ENCODE measurements at regions not wholly inside any gene's neighbourhood (a gene's known extent, or its start where the extent isn't known, plus 50 kb on each side); places are given as distances from the start of the nearest gene placed in this dataset.

DNA sequence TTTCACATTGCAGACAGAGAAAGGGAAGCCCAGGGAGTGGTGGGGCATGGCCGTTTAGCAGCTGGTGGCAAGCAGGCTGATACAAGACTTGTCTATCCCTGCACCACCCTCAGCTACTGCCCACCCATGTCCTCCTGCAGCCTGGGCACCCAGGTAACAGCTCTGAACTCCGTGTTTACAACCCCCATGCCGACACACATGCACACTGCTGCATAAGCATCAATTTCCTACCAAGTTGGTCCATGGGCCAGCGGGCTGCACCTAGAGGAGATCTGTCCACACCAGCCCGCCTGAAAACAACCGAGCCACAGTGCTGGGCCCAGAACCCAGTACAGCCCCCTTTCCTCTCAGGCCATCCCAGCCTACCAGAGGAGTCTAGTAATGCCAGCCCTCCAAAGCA, 75.9 kb upstream of the C14orf180 start:
- TF ChIP-seq, protein P1, sequence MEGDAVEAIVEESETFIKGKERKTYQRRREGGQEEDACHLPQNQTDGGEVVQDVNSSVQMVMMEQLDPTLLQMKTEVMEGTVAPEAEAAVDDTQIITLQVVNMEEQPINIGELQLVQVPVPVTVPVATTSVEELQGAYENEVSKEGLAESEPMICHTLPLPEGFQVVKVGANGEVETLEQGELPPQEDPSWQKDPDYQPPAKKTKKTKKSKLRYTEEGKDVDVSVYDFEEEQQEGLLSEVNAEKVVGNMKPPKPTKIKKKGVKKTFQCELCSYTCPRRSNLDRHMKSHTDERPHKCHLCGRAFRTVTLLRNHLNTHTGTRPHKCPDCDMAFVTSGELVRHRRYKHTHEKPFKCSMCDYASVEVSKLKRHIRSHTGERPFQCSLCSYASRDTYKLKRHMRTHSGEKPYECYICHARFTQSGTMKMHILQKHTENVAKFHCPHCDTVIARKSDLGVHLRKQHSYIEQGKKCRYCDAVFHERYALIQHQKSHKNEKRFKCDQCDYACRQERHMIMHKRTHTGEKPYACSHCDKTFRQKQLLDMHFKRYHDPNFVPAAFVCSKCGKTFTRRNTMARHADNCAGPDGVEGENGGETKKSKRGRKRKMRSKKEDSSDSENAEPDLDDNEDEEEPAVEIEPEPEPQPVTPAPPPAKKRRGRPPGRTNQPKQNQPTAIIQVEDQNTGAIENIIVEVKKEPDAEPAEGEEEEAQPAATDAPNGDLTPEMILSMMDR (IDR thresholded peaks at IDR 0.05), result no peak
- no peak for TF ChIP-seq ZFX (IDR thresholded peaks at IDR 0.05; ENCODE audit: borderline replicate concordance)
- no peak overlapping the region for H3K27ac ChIP-seq

DNA sequence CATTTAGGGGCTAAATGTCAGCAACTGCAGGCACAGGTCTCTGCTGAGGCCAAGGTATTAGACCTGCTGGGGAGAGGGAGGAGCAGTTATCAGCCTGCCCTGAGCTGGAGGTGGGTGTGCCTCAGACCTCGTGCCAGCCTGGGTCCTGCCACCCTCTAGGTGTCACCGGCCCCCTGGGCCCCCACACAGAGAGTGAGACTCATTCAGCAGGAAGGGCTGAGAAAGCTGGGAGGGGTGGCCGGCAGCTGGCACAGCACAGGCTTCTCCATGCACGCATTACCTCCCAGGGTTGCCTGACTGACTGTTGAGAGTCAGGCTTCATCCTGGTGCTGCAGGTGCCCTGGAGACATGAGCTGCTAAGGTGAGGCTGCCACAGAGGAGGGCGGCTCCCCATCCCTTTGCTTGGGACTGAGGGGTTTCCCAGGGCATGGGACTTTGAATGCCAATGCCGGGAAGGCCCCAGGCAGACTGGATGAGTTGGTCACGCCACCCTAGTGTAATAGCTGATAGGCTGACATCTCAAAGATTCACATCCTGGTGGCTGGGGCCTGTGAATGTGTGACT, 75.3 kb upstream of the C14orf180 start:
- TF ChIP-seq, protein P1 (IDR thresholded peaks at IDR 0.05), result no peak
- TF ChIP-seq ZFX (IDR thresholded peaks at IDR 0.05; ENCODE audit: borderline replicate concordance), result no peak
- no peak overlapping the region for H3K27ac ChIP-seq

DNA sequence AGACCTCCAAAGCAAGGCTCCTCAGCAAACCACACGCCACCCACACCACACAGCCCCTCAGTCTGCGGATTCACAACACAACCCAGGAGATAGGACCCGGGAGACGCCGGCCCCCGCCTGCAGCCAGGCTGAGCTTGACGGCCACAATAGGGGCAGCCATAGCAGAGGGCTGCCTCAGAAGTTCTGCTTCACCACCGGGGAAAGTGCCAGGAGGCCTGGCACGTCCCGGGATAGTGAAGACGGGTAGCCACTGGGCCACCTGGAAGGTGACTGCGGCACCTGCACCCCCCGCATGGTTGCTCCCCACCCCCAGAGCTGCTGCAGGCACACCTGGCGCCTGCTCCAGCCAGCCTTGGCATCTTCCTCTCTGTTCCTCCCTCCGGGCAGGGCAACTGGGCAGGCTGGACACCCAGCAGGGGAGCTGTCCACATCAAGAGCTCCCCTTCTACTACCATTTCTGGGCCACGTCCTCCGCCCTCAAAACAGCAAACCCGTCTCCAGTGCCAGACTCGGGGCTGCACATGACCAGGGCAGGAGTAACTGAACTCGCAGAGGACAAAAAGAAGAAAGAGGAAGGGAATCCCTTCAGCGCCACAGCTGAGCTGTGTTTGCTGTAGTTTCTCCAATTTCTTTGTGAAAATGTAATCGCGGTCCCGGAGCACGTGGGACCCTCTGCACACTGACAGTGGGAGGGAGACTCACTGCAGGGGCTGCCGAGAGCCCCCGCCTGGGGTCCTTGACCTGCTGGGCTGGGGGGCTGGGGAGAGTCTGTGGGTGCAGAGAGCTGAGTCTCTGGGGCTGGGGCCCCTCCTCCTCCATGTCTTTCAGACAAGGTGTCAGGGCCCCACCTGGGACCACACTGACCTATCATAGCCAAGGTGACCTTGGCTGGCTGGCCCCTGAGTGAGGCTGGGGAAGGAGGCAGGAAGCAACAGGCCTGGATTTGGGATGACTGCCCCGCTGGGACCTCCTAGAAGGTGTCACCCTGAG, 74.2 kb upstream of the C14orf180 start:
- no peak for TF ChIP-seq ZFX (IDR thresholded peaks at IDR 0.05; ENCODE audit: borderline replicate concordance)
- TF ChIP-seq, protein P1 (IDR thresholded peaks at IDR 0.05), result no peak
- H3K27ac ChIP-seq, result no peak overlapping the region

DNA sequence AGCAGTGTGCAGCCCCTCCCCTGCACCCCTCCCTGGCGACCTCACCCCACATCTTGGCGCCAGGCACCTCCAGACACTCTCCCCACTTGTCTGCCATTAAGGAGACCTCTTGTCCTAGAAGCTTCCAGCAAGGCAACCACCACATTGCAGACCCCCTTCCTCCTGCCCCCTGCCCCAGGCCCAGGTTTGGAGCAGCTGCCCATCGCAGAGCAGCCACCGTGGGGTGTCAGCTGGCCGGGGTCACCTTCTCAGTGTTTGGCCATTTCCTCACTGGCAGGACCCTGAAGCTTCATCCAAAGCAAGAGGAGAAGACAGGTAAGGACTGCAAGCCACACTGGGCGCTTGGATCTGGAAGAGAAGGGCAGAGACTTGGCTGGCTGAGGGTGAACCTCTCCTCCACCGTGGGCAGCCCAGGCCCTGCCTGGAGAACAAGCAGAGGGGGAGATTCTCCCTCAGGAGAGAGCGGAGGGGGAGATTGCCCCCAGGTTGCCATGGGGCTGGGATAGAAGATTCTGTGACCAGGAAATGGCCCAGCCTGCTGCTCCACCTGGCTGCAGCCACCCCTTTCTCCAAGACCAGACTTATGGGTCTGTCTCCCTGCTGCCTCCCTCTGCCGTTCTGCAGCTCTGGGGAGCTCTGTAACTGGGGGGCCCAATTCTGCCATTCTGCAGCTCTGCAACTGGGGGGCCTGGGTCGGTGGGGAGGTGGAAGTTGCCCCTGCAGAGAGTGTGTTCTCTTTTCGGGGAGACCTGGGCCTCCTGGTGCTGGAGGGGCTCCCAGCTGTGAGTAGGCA, 72.9 kb upstream of the C14orf180 start:
- no peak overlapping the region for H3K27ac ChIP-seq
- TF ChIP-seq, protein P1 (IDR thresholded peaks at IDR 0.05), result no peak
- no peak for TF ChIP-seq ZFX (IDR thresholded peaks at IDR 0.05; ENCODE audit: borderline replicate concordance)

DNA sequence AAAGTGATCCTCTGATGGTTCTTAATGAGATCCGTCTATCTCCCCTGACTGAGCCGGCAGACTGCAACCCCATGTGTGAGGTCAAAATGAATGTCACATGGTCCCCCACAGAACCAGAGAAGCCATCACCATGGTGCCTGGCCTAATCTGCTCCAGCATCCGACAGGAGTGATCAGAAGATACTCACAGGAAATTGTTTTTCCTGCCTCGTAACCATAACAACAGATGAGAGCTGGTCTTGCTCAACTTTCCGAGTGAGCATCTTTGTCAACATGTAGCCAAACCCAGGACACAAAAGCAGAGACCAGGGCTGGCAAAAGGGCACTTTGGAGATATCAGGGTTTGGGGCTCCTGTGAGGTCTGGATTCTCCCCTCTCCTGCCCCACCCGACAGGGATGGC, 72.1 kb upstream of the C14orf180 start:
- no peak overlapping the region for H3K27ac ChIP-seq
- TF ChIP-seq, protein P1 (IDR thresholded peaks at IDR 0.05), result no peak
- no peak for TF ChIP-seq ZFX (IDR thresholded peaks at IDR 0.05; ENCODE audit: borderline replicate concordance)

DNA sequence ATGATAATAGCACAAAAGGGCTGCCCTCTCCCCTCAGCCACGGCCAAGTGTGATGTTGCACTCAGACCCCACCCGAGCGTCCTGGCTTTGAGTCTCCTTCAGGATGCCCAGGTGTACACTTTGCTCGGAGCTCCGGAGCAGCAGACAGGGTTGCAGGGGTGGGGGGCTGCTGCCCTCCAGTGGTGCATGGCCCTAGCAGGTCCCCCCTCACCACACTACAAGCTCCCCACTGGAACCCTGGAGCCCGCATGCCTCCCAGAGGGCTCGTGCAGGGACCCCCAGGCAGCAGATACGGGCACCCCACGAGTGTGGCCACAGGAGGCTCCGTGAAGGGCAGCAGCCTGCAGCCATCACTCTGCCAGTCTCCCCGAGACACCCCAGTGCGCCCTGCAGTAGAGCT, 69.9 kb upstream of the C14orf180 start:
- TF ChIP-seq, protein P1 (IDR thresholded peaks at IDR 0.05), result no peak
- H3K27ac ChIP-seq, result no peak overlapping the region

All from 22Rv1 (cell line).